ENCODE measurements at regions not wholly inside any gene's neighbourhood (a gene's known extent, or its start where the extent isn't known, plus 50 kb on each side); places are given as distances from the start of the nearest gene placed in this dataset.

- Histone ChIP-seq H3K4me1 (ENCODE audit: control insufficient read depth, insufficient read depth, low read length) (peaks cover 8% of the 10 kb centered on the region), H3K9ac (ENCODE audit: low read depth, low read length) (no peak overlapping the region), H3K36me3 (ENCODE audit: control insufficient read depth, insufficient read depth, low read length) (no peaks in the 10 kb centered on the region), H3K27ac (ENCODE audit: low read depth, low read length) (no peak overlapping the region), H3K27me3 (ENCODE audit: control insufficient read depth, insufficient read depth, low read length) (no peaks in the 10 kb centered on the region), H3K4me3 (ENCODE audit: low read depth, low read length) (no peak overlapping the region), H3K9me3 (ENCODE audit: control insufficient read depth, insufficient read depth, low read length) (no peaks in the 10 kb centered on the region)
These were observed 69.2 kb downstream of the LYZL2 start for GRCh38 chr10:30560326-30560725.

DNA sequence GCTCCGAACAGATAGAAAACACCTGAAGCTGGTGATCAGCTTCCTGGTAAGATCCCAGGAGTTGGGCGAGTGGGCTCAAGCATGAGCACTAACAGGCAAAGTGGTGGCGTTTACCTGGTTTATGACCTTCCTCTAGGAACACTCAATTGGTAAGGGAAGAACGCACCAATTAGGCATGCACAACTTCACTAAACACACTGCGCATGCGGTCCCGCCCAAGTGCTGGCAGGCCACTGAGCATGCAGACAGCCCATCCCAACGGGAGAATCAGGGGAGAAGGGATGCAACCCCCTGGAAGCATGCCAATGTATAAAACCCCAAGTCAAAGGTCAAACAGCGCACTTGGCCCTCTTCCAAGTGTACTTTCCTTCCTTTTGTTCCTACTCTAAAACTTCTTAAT, 70.4 kb downstream of the LYZL2 start:
- Histone ChIP-seq H3K4me1 (ENCODE audit: control insufficient read depth, insufficient read depth, low read length) (peaks cover 12% of the 10 kb centered on the region), H3K9me3 (ENCODE audit: control insufficient read depth, insufficient read depth, low read length) (no peaks in the 10 kb centered on the region), H3K4me3 (ENCODE audit: low read depth, low read length) (no peak overlapping the region), H3K27me3 (ENCODE audit: control insufficient read depth, insufficient read depth, low read length) (no peaks in the 10 kb centered on the region), H3K36me3 (ENCODE audit: control insufficient read depth, insufficient read depth, low read length) (no peaks in the 10 kb centered on the region), H3K9ac (ENCODE audit: low read depth, low read length) (no peak overlapping the region), H3K27ac (ENCODE audit: low read depth, low read length) (no peak overlapping the region)

DNA sequence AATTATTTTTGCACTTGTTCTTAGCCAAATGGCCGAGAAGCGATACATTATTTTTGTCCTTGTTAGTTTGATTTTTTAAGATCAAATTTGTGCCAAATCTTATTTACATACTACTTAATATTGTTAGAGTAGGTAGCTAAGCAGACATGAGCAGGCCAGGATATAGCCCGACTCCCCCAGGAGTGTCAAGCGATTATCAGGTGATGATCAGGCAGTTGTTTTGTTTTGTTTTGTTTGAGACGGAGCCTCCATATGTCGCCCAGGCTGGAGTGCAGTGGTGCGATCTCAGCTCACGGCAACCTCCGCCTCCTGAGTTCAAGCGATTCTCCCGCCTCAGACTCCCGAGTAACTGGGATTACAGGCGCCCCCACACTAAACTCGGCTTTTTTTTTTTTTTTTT, 71.1 kb downstream of the LYZL2 start:
- no peaks in the 10 kb centered on the region for H3K27me3 ChIP-seq (ENCODE audit: control insufficient read depth, insufficient read depth, low read length)
- H3K9ac ChIP-seq (ENCODE audit: low read depth, low read length), result no peak overlapping the region
- H3K36me3 ChIP-seq (ENCODE audit: control insufficient read depth, insufficient read depth, low read length), result no peaks in the 10 kb centered on the region
- peaks cover 20% of the 10 kb centered on the region for H3K4me1 ChIP-seq (ENCODE audit: control insufficient read depth, insufficient read depth, low read length)
- no peak overlapping the region for H3K4me3 ChIP-seq (ENCODE audit: low read depth, low read length)
- H3K9me3 ChIP-seq (ENCODE audit: control insufficient read depth, insufficient read depth, low read length), result no peaks in the 10 kb centered on the region
- peak overlapping the region; percentile 50 for H3K27ac ChIP-seq (ENCODE audit: low read depth, low read length)

DNA sequence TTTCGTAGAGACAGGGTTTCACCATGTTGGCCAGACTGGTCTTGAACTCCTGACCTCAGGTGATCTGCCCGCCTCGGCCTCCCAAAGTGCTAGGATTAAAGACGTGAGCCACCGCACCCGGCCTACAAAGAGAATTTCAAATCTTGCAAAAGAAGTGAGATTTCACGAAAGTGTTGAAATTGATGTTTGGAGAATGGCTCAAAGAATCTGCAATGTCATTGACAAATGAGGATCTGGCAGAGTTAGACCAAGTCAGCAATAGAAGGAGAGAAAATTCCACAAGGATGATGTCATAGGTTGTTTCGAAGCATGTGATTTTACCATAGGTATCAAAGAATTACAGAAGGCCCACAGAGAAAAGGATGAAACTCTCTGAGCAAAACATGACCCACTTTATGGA, 71.7 kb downstream of the LYZL2 start:
- peak overlapping the region; percentile 50 for H3K27ac ChIP-seq (ENCODE audit: low read depth, low read length)
- no peaks in the 10 kb centered on the region for H3K27me3 ChIP-seq (ENCODE audit: control insufficient read depth, insufficient read depth, low read length)
- no peak overlapping the region for H3K4me3 ChIP-seq (ENCODE audit: low read depth, low read length)
- no peaks in the 10 kb centered on the region for H3K36me3 ChIP-seq (ENCODE audit: control insufficient read depth, insufficient read depth, low read length)
- H3K9ac ChIP-seq (ENCODE audit: low read depth, low read length), result no peak overlapping the region
- no peaks in the 10 kb centered on the region for H3K9me3 ChIP-seq (ENCODE audit: control insufficient read depth, insufficient read depth, low read length)
- peaks cover 24% of the 10 kb centered on the region for H3K4me1 ChIP-seq (ENCODE audit: control insufficient read depth, insufficient read depth, low read length)

DNA sequence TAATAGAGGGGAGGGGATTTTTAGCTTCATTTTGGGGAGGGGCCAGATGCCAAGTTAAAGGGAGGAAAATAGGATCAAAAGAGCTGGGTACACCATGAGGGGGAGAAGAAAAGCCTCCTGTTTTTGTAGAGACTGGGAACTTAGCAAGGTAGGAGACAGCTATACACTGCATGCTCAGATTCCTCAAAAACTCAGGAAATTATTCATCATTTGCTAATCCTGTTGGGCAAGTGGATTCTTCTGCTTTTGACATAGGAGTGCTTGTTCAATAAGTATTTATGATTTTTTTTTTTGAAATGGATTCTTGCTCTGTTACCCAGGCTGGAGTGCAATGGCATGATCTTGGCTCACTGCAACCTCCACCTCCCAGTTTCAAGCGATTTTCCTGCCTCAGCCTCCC, 73.4 kb downstream of the LYZL2 start:
- Histone ChIP-seq H3K27ac (ENCODE audit: low read depth, low read length) (no peak overlapping the region), H3K4me3 (ENCODE audit: low read depth, low read length) (no peak overlapping the region), H3K9ac (ENCODE audit: low read depth, low read length) (no peak overlapping the region), H3K27me3 (ENCODE audit: control insufficient read depth, insufficient read depth, low read length) (no peaks in the 10 kb centered on the region), H3K9me3 (ENCODE audit: control insufficient read depth, insufficient read depth, low read length) (no peaks in the 10 kb centered on the region), H3K4me1 (ENCODE audit: control insufficient read depth, insufficient read depth, low read length) (peaks cover 33% of the 10 kb centered on the region), H3K36me3 (ENCODE audit: control insufficient read depth, insufficient read depth, low read length) (no peaks in the 10 kb centered on the region)

GRCh38 chr10:30555465-30555864, 74.1 kb downstream of the LYZL2 start:
- H3K9me3 ChIP-seq (ENCODE audit: control insufficient read depth, insufficient read depth, low read length), result no peaks in the 10 kb centered on the region
- peaks cover 33% of the 10 kb centered on the region for H3K4me1 ChIP-seq (ENCODE audit: control insufficient read depth, insufficient read depth, low read length)
- H3K27me3 ChIP-seq (ENCODE audit: control insufficient read depth, insufficient read depth, low read length), result no peaks in the 10 kb centered on the region
- no peak overlapping the region for H3K9ac ChIP-seq (ENCODE audit: low read depth, low read length)
- no peak overlapping the region for H3K27ac ChIP-seq (ENCODE audit: low read depth, low read length)
- H3K36me3 ChIP-seq (ENCODE audit: control insufficient read depth, insufficient read depth, low read length), result no peaks in the 10 kb centered on the region
- H3K4me3 ChIP-seq (ENCODE audit: low read depth, low read length), result no peak overlapping the region

GRCh38 chr10:30554440-30554825, 75.1 kb downstream of the LYZL2 start:
- Histone ChIP-seq H3K9me3 (ENCODE audit: control insufficient read depth, insufficient read depth, low read length) (no peaks in the 10 kb centered on the region), H3K4me1 (ENCODE audit: control insufficient read depth, insufficient read depth, low read length) (peaks cover 33% of the 10 kb centered on the region), H3K9ac (ENCODE audit: low read depth, low read length) (peak overlapping the region; percentile 28; the same call in 1 of the 2 replicates), H3K27ac (ENCODE audit: low read depth, low read length) (peak overlapping the region; percentile 93), H3K36me3 (ENCODE audit: control insufficient read depth, insufficient read depth, low read length) (no peaks in the 10 kb centered on the region), H3K27me3 (ENCODE audit: control insufficient read depth, insufficient read depth, low read length) (no peaks in the 10 kb centered on the region), H3K4me3 (ENCODE audit: low read depth, low read length) (peak overlapping the region; percentile 47; the same call in 1 of the 2 replicates)

DNA sequence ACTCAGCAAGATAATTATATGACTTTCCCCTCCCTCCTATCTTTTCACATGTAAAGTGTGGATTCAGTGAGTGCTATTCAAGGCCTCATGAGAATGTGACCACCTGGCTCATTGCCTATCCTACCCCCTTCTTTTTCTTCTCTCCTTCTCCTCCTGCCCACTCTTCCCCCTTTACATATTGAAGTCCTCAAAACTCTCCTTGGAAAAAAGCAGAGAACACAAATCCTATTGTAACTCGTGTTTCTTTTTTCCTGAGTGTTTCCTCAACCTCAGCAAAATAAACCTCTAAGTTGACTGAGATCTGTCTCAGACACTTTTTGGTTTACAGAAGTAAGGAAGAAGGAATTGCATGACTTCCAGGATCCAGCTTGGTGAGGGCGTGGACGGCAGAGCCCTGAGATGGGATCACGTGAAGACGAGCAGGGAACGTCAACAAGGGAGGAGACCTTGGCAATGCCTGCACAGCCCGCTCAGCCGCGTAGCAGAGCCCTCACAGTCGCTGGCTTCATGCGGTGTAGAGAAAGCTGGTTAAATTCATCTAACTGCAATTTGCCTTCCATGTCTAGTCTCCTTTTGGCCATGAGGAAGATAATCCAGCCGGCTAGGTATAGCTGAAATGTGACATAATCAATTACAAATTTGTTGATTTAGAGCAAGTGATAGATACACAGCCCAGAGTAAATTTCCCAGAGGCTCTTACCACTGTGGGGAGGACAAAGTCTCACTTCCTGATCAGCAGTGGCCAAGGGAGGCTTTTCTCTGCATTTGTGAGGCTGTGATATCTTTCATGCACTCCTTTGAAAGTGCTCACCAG, 75.7 kb downstream of the LYZL2 start:
- peak overlapping the region; percentile 28 for H3K9ac ChIP-seq (ENCODE audit: low read depth, low read length)
- peaks cover 33% of the 10 kb centered on the region for H3K4me1 ChIP-seq (ENCODE audit: control insufficient read depth, insufficient read depth, low read length)
- H3K27ac ChIP-seq (ENCODE audit: low read depth, low read length), result peak overlapping the region; percentile 93
- no peaks in the 10 kb centered on the region for H3K36me3 ChIP-seq (ENCODE audit: control insufficient read depth, insufficient read depth, low read length)
- no peaks in the 10 kb centered on the region for H3K27me3 ChIP-seq (ENCODE audit: control insufficient read depth, insufficient read depth, low read length)
- no peaks in the 10 kb centered on the region for H3K9me3 ChIP-seq (ENCODE audit: control insufficient read depth, insufficient read depth, low read length)
- peak overlapping the region; percentile 47 for H3K4me3 ChIP-seq (ENCODE audit: low read depth, low read length)

DNA sequence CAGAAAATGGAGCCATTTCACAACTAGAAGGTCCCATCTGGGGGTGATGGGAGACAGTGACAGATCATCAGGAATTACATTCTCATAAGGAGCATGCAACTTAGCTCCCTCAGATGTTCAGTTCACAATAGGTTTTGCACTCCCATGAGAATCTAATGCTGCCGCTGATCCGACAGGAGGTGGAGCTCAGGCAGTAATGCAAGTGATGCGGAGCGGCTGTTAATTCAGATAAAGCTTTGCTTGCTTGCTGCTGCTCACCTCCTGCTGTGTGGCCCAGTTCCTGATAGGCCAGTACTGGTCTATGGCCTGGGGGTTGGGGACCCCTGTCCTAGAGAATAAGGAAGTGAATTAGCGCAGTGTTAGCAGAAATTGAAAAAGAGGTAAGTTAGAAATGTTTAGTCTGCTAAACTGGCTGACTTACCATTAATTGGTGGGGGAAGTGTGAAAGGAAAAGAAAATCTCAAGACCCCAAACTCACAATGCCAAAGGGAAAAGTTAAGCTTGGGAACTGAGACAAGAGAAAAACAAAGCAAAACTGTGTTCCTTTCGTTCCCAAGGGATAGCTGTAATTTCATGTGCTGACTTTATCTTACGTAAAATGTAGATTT, 76.4 kb downstream of the LYZL2 start:
- Histone ChIP-seq H3K27ac (ENCODE audit: low read depth, low read length) (peak overlapping the region; percentile 93), H3K36me3 (ENCODE audit: control insufficient read depth, insufficient read depth, low read length) (no peaks in the 10 kb centered on the region), H3K9ac (ENCODE audit: low read depth, low read length) (peak overlapping the region; percentile 28), H3K9me3 (ENCODE audit: control insufficient read depth, insufficient read depth, low read length) (no peaks in the 10 kb centered on the region), H3K27me3 (ENCODE audit: control insufficient read depth, insufficient read depth, low read length) (no peaks in the 10 kb centered on the region), H3K4me1 (ENCODE audit: control insufficient read depth, insufficient read depth, low read length) (peaks cover 29% of the 10 kb centered on the region), H3K4me3 (ENCODE audit: low read depth, low read length) (peak overlapping the region; percentile 47)

GRCh38 chr10:30550967-30551815, 78.4 kb downstream of the LYZL2 start:
- Histone ChIP-seq H3K9ac (ENCODE audit: low read depth, low read length) (no peak overlapping the region), H3K4me1 (ENCODE audit: control insufficient read depth, insufficient read depth, low read length) (peaks cover 26% of the 10 kb centered on the region), H3K36me3 (ENCODE audit: control insufficient read depth, insufficient read depth, low read length) (no peaks in the 10 kb centered on the region), H3K9me3 (ENCODE audit: control insufficient read depth, insufficient read depth, low read length) (no peaks in the 10 kb centered on the region), H3K27ac (ENCODE audit: low read depth, low read length) (no peak overlapping the region), H3K4me3 (ENCODE audit: low read depth, low read length) (no peak overlapping the region), H3K27me3 (ENCODE audit: control insufficient read depth, insufficient read depth, low read length) (no peaks in the 10 kb centered on the region)

Measured in HUES48 (cell line).